Panc1 (cell line): ENCODE measurements at regions not wholly inside any gene's neighbourhood (a gene's known extent, or its start where the extent isn't known, plus 50 kb on each side); places are given as distances from the start of the nearest gene placed in this dataset.

Experiments used
- POLR2AphosphoS5 ChIP-seq: IDR thresholded peaks from 2 replicates; pipeline ENCODE4 v1.6.1; 2012; ENCODE audit warnings: mild to moderate bottlenecking, low read depth, low read length, moderate library complexity
- SIN3A ChIP-seq: IDR thresholded peaks from 2 replicates; pipeline ENCODE4 v1.6.1; 2012; ENCODE audit warnings: low read depth, mild to moderate bottlenecking, low read length, moderate library complexity, borderline replicate concordance; ENCODE audit not compliant: insufficient read depth
- TF ChIP-seq, protein P1 (sequence below): fragments of 450-650 bp; IDR thresholded peaks from 2 replicates; pipeline ENCODE4 v1.5.1; 2017; ENCODE audit warnings: mild to moderate bottlenecking
- TF ChIP-seq, protein P2 (sequence below), 2 experiments: IDR thresholded peaks; 2 replicates each; pipeline ENCODE4 v1.6.1; 2011 to 2012; ENCODE audit warnings: low read depth in 2 of 2, control low read depth in 1 of 2, low read length in 1 of 2, mild to moderate bottlenecking in 1 of 2, moderate library complexity in 1 of 2; ENCODE audit not compliant: insufficient read depth in 1 of 2

DNA sequence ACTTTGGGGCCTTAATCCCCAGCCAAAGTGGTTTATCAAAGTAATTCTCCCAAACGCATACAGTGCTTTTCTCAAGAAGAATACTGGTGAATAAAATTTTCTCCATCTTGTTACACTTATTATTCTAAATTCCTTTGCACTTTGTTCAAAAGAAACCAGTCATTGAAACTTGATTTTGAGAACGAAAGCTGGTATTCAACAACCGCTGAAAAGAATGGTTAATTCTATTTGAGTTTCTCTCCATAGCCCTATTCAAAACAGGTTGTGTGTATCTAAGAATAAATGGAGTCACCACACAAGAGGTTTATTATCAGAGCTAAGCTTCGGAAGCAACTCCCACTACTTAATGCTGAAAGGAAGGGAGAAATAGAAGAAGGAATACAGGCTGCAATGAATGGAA, 117.7 kb downstream of the C1D start:
- TF ChIP-seq POLR2AphosphoS5 (no peak), SIN3A (no peak)
- TF ChIP-seq, protein P1, sequence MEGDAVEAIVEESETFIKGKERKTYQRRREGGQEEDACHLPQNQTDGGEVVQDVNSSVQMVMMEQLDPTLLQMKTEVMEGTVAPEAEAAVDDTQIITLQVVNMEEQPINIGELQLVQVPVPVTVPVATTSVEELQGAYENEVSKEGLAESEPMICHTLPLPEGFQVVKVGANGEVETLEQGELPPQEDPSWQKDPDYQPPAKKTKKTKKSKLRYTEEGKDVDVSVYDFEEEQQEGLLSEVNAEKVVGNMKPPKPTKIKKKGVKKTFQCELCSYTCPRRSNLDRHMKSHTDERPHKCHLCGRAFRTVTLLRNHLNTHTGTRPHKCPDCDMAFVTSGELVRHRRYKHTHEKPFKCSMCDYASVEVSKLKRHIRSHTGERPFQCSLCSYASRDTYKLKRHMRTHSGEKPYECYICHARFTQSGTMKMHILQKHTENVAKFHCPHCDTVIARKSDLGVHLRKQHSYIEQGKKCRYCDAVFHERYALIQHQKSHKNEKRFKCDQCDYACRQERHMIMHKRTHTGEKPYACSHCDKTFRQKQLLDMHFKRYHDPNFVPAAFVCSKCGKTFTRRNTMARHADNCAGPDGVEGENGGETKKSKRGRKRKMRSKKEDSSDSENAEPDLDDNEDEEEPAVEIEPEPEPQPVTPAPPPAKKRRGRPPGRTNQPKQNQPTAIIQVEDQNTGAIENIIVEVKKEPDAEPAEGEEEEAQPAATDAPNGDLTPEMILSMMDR: no peak
- TF ChIP-seq, protein P2, sequence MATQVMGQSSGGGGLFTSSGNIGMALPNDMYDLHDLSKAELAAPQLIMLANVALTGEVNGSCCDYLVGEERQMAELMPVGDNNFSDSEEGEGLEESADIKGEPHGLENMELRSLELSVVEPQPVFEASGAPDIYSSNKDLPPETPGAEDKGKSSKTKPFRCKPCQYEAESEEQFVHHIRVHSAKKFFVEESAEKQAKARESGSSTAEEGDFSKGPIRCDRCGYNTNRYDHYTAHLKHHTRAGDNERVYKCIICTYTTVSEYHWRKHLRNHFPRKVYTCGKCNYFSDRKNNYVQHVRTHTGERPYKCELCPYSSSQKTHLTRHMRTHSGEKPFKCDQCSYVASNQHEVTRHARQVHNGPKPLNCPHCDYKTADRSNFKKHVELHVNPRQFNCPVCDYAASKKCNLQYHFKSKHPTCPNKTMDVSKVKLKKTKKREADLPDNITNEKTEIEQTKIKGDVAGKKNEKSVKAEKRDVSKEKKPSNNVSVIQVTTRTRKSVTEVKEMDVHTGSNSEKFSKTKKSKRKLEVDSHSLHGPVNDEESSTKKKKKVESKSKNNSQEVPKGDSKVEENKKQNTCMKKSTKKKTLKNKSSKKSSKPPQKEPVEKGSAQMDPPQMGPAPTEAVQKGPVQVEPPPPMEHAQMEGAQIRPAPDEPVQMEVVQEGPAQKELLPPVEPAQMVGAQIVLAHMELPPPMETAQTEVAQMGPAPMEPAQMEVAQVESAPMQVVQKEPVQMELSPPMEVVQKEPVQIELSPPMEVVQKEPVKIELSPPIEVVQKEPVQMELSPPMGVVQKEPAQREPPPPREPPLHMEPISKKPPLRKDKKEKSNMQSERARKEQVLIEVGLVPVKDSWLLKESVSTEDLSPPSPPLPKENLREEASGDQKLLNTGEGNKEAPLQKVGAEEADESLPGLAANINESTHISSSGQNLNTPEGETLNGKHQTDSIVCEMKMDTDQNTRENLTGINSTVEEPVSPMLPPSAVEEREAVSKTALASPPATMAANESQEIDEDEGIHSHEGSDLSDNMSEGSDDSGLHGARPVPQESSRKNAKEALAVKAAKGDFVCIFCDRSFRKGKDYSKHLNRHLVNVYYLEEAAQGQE (IDR thresholded peaks at IDR 0.05; ENCODE audit: insufficient read depth in 1 of 2, low read depth in 2 of 2, low read length in 1 of 2): no peak
